ENCODE measurements at regions not wholly inside any gene's neighbourhood (a gene's known extent, or its start where the extent isn't known, plus 50 kb on each side); places are given as distances from the start of the nearest gene placed in this dataset.

- Histone ChIP-seq H3K9ac (ENCODE audit: low read length) (no peak overlapping the region), H3K27ac (ENCODE audit: low read length) (no peak overlapping the region), H2AFZ (ENCODE audit: low read depth, low read length) (no peak overlapping the region), H3F3A (ENCODE audit: insufficient read depth, low read length, poor library complexity, severe bottlenecking) (no peaks in the 10 kb centered on the region), H3K4me2 (ENCODE audit: low read length) (no peak overlapping the region), H3K9me2 (ENCODE audit: insufficient read depth, low read length) (no peaks in the 10 kb centered on the region), H3K9me3 (ENCODE audit: low read length) (no peaks in the 10 kb centered on the region), H4K20me1 (ENCODE audit: insufficient read depth) (no peaks in the 10 kb centered on the region), H3K36me3 (ENCODE audit: insufficient read depth, low read length) (no peaks in the 10 kb centered on the region), H3K27me3 (ENCODE audit: insufficient read depth, low read depth, low read length) (no peaks in the 10 kb centered on the region), H3K79me2 (replicated peaks; ENCODE audit: insufficient read depth, low read length) (no peaks in the 10 kb centered on the region), H3K4me3 (ENCODE audit: low read length) (no peak overlapping the region)
- TF ChIP-seq EZH2 (IDR thresholded peaks at IDR 0.05; ENCODE audit: borderline replicate concordance, insufficient read depth, low read length, poor library complexity, severe bottlenecking) = no peak
- no peak for TF ChIP-seq EP300 (conservative IDR thresholded peaks at IDR 0.05; ENCODE audit: poor library complexity, severe bottlenecking)
- TF ChIP-seq SMC3 (conservative IDR thresholded peaks at IDR 0.05; ENCODE audit: poor library complexity) = no peak
- no peak for TF ChIP-seq POLR2AphosphoS5 (IDR thresholded peaks at IDR 0.05)
- no peak for TF ChIP-seq MXI1 (conservative IDR thresholded peaks at IDR 0.05; ENCODE audit: poor library complexity, severe bottlenecking)
- TF ChIP-seq TAF1 (IDR thresholded peaks at IDR 0.05; ENCODE audit: low read depth) = no peak
- TF ChIP-seq REST (IDR thresholded peaks at IDR 0.05; ENCODE audit: borderline replicate concordance) = no peak
- TF ChIP-seq, protein P1, sequence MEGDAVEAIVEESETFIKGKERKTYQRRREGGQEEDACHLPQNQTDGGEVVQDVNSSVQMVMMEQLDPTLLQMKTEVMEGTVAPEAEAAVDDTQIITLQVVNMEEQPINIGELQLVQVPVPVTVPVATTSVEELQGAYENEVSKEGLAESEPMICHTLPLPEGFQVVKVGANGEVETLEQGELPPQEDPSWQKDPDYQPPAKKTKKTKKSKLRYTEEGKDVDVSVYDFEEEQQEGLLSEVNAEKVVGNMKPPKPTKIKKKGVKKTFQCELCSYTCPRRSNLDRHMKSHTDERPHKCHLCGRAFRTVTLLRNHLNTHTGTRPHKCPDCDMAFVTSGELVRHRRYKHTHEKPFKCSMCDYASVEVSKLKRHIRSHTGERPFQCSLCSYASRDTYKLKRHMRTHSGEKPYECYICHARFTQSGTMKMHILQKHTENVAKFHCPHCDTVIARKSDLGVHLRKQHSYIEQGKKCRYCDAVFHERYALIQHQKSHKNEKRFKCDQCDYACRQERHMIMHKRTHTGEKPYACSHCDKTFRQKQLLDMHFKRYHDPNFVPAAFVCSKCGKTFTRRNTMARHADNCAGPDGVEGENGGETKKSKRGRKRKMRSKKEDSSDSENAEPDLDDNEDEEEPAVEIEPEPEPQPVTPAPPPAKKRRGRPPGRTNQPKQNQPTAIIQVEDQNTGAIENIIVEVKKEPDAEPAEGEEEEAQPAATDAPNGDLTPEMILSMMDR (IDR thresholded peaks at IDR 0.05; ENCODE audit: poor library complexity, severe bottlenecking) = no peak
- no peak for TF ChIP-seq RAD21 (conservative IDR thresholded peaks at IDR 0.05)
Measured at GRCh38 chrX:128623361-128623760, 571.2 kb upstream of the ACTRT1 start.

- H3K36me3 ChIP-seq (ENCODE audit: insufficient read depth, low read length) = no peaks in the 10 kb centered on the region
- no peak for TF ChIP-seq TAF1 (IDR thresholded peaks at IDR 0.05; ENCODE audit: low read depth)
- no peak for TF ChIP-seq REST (IDR thresholded peaks at IDR 0.05; ENCODE audit: borderline replicate concordance)
- no peak for TF ChIP-seq SMC3 (conservative IDR thresholded peaks at IDR 0.05; ENCODE audit: poor library complexity)
- no peak for TF ChIP-seq EP300 (conservative IDR thresholded peaks at IDR 0.05; ENCODE audit: poor library complexity, severe bottlenecking)
- TF ChIP-seq MXI1 (conservative IDR thresholded peaks at IDR 0.05; ENCODE audit: poor library complexity, severe bottlenecking) = no peak
- no peak for TF ChIP-seq RAD21 (conservative IDR thresholded peaks at IDR 0.05)
- no peak for TF ChIP-seq POLR2AphosphoS5 (IDR thresholded peaks at IDR 0.05)
- TF ChIP-seq EZH2 (IDR thresholded peaks at IDR 0.05; ENCODE audit: borderline replicate concordance, insufficient read depth, low read length, poor library complexity, severe bottlenecking) = no peak
- TF ChIP-seq, protein P1 (IDR thresholded peaks at IDR 0.05; ENCODE audit: poor library complexity, severe bottlenecking) = no peak
- no peaks in the 10 kb centered on the region for H3K79me2 ChIP-seq (replicated peaks; ENCODE audit: insufficient read depth, low read length)
- H4K20me1 ChIP-seq (ENCODE audit: insufficient read depth) = no peaks in the 10 kb centered on the region
- no peak overlapping the region for H3K4me2 ChIP-seq (ENCODE audit: low read length)
- H3K4me3 ChIP-seq (ENCODE audit: low read length) = no peak overlapping the region
- no peaks in the 10 kb centered on the region for H3K27me3 ChIP-seq (ENCODE audit: insufficient read depth, low read depth, low read length)
- H3K27ac ChIP-seq (ENCODE audit: low read length) = no peak overlapping the region
- H3K9me3 ChIP-seq (ENCODE audit: low read length) = no peaks in the 10 kb centered on the region
- no peak overlapping the region for H3K9ac ChIP-seq (ENCODE audit: low read length)
- no peaks in the 10 kb centered on the region for H3F3A ChIP-seq (ENCODE audit: insufficient read depth, low read length, poor library complexity, severe bottlenecking)
- H2AFZ ChIP-seq (ENCODE audit: low read depth, low read length) = no peak overlapping the region
- no peaks in the 10 kb centered on the region for H3K9me2 ChIP-seq (ENCODE audit: insufficient read depth, low read length)
Measured at GRCh38 chrX:128622296-128622695, 570.1 kb upstream of the ACTRT1 start.
